ENCODE measurements at regions not wholly inside any gene's neighbourhood (a gene's known extent, or its start where the extent isn't known, plus 50 kb on each side); places are given as distances from the start of the nearest gene placed in this dataset.

DNA sequence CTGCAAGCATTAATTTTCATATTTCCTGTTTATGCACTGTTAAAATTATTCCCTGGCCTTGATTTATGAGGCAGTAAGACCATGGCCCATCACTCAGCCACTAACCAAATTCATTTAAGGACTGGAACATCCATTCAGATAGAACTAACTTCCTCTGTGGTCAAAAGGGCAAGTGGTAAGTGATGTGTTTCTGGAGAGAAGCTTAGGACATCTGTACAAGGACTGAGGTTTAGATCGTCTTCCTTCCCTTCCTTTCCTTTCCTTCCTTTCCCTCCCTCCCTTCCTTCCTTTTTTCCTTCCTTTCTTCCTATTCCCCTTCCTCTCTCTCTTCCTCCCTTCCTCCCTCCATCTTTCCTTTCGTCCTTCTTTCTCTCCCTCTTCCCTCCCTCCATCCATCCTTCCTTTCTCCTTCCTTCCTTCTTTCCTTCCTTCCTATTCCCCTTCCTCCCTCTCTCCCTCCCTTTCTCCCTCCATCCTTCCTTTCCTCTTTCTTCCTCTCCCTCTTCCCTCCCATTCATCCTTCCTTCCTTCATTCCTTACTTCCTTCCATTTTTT lies 1019.4 kb downstream of the TYW1 start:
- TF ChIP-seq, protein P1, sequence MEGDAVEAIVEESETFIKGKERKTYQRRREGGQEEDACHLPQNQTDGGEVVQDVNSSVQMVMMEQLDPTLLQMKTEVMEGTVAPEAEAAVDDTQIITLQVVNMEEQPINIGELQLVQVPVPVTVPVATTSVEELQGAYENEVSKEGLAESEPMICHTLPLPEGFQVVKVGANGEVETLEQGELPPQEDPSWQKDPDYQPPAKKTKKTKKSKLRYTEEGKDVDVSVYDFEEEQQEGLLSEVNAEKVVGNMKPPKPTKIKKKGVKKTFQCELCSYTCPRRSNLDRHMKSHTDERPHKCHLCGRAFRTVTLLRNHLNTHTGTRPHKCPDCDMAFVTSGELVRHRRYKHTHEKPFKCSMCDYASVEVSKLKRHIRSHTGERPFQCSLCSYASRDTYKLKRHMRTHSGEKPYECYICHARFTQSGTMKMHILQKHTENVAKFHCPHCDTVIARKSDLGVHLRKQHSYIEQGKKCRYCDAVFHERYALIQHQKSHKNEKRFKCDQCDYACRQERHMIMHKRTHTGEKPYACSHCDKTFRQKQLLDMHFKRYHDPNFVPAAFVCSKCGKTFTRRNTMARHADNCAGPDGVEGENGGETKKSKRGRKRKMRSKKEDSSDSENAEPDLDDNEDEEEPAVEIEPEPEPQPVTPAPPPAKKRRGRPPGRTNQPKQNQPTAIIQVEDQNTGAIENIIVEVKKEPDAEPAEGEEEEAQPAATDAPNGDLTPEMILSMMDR (IDR thresholded peaks at IDR 0.05; ENCODE audit: low read depth, low read length): no peak
- TF ChIP-seq EZH2phosphoT487 (IDR thresholded peaks at IDR 0.05; ENCODE audit: low read depth): no peak

Data from OCI-LY3 (cell line).